HG03060 (cell line): ENCODE measurements at regions not wholly inside any gene's neighbourhood (a gene's known extent, or its start where the extent isn't known, plus 50 kb on each side); places are given as distances from the start of the nearest gene placed in this dataset.
A peak's percentile ranks its signal among the peaks of the same experiment; 100 is the strongest.

Experiments used
- ATAC-seq: cut with Tn5 transposase; IDR thresholded peaks from one replicate; pipeline ENCODE4 v1.9.1; 2021; ENCODE audit warnings: low read depth, moderate number of reproducible peaks; ENCODE audit not compliant: unreplicated experiment

DNA sequence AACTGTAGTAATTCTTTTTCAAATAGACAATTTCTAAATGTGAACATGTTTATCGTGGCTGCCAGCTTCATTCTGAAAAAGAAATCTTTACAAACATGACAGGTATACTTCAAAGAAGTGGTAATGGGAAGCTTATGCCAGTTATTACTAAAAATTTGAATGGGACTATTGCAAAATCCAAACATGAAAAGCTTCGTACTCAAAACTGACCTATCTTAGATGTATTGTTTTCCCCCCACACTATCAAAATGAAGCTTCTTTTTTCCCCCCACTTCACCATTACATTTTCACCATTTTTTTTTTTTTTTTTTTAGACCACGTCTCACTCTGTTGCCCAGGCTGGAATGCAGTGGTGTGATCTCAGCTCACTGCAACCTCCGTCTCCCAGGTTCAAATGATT, 50.4 kb upstream of the SERTAD2 start:
- no peak for ATAC-seq

DNA sequence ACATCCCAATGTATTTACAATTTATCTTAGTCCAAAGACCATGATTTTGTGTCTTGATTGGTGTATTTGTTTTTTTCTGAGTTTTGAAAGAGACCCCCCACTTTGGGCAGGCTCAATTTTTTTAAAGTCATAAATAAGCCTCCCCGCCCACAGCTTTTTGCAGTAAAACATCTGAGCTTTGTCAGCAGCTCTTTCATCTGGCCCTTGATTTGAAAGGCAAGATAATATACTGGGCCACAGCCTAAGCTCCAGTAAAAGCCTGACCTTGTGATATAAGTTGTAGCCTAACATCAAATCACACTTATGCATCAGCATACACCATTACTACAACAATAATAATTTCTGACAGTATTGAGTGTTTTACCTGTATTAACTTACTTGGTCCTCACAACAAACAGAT, 51.3 kb upstream of the SERTAD2 start:
- no peak for ATAC-seq

DNA sequence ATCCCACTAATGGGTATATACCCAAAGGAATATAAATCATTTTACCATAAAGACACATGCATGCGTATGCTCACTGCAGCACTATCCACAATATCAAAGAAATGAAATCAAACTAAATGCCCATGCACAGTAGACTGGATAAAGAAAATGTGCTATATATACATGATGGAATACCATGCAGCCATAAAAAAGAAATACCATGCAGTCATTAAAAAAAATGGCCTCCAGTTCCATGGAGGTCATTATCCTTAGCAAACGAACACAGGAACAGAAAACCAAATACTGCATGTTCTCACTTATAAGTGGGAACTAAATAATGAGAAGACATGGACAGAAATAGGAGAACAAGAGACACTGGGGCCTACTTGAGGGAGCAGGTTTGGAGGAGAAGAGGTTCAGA, 53.6 kb upstream of the SERTAD2 start:
- ATAC-seq, result no peak

DNA sequence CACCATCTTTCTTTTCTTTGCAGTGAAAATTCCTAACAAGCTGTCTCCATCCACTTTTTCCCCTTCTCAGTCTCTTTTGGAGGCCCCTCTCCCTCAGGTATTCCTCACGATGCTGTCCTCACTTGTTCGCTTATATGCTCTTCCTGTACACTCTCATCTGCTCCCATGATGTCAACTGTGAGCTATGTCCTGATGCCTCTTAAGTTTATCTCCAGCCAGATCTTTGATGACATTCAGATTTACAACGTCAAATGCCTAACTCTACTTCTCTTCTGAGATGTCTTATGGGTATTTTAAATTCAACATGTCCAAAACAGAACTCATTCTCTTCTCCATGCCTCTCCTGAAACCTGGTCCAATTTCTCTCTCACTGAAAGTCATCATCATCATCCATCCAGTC, 55.1 kb upstream of the SERTAD2 start:
- no peak for ATAC-seq

DNA sequence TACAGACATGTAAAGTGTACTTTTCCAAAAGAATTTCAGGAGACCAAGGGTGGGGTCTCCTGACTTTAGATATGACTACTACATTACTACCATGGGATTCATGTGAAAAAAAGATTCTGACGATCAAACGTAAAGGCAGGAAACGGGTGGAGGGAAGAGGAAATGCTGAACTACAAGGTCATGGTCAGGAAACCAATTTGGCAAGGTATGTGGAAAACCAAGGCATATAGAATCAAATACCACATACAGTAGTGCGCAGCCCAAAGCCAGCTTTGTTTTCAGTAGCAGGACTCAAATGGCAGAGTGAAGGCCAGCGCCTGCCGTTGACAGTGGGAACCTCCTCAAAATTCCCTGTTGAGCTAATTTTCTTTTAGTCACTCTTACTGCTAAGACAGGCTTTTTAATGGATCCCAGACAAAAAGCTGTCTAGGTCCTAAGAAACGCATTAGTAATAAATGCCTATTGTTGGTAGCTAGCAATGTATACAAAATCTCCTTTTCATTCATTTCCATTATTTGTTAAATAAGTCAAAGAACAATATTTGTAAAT, 57.6 kb upstream of the SERTAD2 start:
- ATAC-seq, result no peak

DNA sequence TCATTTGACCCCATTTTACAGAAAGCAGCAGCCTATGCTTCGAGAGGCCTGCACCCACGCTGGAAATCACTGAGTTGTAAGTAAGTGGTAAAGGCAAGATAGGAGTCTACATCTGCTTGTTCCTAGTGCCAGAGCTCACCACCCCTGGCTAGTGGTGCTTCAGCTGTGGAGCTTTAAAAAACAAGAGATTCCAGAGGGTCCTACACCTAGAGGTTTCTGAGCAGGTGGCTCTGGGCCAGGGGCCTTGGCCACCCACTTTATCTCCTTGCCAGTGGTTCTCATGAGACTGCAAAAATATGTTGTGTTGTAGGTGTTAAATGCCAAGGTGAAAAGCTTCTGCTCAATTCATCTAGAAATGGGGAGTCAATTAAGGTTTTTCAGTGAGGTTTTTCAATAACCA, 60.0 kb upstream of the SERTAD2 start:
- no peak for ATAC-seq

DNA sequence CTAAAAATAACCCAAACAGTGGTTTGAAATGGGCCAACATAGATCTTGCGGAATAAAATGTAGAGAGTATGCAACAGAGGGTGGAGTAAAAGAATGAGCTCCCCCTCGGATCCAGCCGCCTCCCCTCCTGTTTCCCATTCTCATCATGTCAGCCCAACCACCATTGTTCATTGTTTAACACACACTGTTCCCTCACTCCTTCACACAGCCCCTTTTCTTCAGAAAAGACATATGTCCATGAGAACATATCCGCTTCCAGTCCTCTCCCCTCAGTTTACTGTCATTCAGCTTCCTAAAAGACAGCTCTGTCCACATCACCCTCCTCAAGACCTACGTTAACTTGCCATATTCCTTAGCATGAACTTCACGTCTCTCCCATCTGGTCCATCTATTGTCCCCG, 62.9 kb upstream of the SERTAD2 start:
- ATAC-seq, result no peak

DNA sequence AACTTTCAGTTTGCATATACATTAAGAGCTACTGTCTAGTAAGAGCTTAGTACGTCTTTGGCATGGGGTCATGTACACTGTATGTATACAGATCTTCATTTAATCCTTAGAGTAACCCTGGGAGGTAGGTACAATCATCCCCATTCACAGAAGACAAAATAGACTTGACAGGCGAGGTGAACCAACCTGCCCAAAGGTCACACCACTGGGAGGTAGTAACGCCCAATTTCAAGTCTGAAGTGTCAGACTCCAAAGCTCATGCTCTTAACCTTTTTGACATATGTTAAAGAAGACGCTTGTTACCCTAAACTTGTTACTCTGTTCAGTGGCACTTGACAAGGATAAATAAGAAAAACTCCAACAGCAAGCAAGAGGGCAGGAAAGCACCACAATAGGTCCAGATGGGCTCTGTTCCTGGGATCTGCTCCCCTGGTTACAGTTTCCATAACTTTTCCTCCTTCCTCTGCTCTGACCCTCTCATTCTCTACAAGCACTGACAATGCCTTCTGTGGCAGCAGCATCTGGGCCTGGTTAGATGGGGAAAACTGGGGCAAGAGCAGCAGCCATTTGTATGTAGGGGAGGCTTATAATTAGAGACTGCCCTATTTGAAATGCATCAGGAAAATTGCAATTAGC, 64.7 kb upstream of the SERTAD2 start:
- ATAC-seq, result no peak

DNA sequence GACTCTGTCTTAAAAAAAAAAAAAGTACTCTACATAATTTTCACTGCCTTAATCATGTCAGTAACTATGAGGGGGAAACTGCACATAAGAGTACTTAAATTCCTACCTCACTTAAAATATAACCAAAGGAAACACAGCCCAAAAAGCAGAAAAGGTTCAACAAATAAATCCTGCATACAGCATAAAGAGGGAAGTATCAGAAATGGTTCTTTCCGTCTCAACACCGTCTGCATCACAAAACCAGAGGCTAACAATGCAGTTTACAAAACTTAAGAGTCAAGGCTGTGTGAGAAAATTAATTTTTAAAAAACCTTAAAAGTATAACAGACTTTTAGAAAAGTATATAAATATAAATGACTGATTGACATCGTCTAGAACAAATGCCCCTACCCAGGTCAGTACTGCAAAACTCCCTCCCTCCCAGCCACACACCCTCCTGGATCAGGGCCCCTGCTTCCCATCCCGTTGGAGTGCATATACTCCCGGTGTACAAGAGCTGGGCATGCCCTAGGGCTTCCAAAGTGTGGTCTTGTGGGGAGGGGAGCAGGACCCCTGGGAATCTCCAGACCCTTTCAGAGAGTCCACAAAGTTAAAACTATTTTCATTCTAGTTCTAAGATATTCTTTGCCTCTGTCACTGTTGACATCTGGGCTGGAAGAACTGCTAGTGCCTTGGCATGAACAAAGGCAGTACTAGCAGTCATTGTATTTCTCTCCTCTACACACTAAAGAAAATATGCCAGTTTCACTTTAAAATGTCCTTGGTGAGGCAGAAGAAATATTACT, 67.0 kb upstream of the SERTAD2 start:
- ATAC-seq, result no peak

DNA sequence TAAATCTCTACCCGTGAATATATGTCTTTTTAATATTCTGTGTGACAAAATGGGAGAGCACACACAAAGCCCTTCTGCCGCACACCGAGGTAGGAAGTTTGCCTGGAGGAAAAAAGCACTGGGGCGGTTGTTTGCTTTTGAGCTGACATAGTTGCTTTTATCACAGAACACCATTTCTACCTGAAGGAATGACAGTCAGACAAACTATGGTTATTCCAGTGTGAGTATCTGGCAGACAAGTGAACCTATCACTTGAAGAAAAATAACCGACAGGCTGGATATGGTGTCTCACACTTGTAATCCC, 67.6 kb upstream of the SERTAD2 start:
- ATAC-seq, result no peak

DNA sequence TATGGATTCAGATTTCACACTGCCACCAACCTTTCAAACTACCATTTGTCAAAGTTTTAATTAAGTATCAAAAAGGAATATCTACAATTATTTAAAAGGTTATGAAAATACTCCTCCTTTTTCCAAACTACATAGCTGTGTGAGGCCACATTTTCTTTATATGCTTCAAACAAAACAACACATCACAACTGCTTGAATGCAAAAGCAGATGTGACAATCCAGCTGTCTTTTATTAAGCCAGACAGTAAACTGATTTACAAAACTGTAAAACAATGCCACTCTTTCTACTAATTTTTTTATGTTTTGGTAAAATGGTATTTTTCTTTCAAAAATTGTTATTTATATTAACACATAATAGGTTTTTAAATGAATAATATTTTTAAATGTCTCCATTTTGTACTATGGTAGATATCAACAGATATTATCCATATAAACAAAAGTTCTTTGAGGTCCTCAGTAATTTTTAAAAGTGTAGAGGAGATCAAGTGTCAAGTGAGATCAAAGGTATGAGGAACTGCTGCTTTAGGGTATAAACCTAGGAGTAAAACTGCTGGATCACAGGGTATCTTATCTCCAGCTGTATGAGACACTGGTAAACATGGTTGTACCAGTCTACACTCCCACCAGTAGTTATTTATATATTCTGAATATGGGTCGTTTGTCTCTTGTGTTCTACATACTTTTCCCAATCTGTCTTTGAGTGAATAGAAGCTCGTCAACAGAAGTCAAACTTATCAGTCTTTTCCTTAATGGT, 68.8 kb upstream of the SERTAD2 start:
- ATAC-seq, result no peak

DNA sequence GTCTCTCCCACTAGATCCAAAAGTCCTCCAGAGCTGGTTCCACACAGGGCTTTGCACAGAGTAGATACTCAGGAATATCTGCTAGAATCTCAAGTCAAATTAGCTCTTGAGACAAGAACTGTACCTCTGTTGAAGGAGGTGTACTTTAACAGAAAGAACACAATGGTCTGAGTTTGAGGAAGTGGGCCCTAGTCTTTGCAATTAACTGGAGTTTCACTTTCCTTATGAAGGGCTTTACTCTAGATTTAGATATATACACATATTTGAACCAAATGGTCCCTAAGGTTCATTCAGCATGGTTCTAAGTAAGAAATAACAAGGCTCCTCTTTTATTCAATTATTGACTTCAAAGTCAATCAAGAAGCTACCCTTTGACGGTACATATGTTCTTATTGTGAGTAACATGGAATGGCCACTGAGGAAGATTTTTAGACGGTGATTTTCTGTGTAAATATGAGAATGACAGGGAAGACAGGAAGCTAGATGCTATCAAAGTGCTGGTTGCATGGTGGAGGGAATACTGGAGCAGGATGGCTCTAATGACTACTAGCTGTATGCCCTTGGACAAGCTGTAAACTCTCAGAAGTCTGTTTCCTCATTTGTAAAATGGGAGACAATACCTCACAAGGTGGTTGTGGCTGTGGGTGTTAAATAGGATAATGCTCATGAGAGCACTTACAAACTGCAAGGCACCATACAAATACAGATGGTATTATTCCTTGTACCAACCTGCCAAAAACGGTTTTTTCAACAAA, 73.5 kb upstream of the SERTAD2 start:
- peak; percentile 80 for ATAC-seq

DNA sequence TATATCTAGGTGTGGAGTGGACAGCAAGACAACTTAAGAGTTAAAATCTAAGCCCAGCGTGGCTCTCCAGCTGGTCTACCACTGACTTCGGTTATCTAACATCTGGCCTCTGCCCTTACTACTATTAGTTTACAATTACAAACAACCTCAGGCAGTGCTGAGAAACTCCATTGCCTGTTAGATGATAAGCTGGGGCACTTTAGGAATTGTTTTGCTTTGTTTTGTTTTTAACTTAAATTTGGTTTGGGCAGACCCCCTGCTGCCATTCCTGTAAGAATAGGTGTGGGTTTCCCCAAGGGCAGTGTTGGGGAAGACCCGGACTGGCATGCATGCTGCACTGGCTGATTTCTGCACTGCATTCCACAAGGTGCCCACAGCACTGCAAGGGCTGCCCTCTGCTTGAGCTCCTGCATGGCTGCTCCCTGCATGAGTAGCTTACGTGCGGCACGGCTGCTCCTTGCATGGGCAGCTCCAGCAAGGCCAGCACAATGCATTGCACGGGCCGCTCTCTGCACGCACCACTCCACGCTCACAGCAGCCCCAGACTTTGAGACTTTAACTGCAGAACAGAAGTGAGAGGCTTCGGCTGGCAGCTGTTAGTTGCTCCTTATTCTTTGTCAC, 74.2 kb upstream of the SERTAD2 start:
- ATAC-seq, result no peak

DNA sequence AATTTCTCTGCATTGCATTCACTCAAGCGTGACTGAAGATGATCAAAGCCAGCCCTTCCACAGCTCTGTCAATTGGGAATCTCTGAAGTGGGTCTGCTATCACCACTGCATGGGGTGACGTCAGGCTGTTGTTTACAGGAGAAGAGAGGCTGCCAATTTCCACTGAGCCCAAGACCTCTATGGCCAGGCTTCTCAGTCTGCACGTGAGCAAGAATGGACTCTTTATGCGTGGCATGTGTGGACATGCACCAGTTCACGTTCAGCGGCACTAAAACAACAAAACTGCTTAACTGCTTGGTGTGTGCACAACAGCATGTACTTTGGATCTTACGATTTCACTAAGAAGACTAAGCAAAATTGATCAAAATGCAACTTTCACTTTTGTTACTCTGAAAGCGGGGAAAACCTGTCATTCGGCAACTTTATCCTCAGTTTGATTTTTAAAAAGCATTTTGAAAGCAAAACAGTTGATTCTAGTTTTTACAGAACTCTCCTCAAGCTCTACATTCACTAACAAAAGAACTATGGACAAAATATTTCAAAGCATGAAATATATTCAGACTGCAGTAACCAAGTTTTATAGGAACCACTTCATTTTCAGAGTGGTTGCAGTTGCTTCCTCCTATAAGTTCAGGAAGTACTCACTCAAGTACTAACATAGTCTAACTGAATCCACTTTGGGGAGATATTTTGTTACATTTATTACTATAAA, 77.0 kb upstream of the SERTAD2 start:
- no peak for ATAC-seq

DNA sequence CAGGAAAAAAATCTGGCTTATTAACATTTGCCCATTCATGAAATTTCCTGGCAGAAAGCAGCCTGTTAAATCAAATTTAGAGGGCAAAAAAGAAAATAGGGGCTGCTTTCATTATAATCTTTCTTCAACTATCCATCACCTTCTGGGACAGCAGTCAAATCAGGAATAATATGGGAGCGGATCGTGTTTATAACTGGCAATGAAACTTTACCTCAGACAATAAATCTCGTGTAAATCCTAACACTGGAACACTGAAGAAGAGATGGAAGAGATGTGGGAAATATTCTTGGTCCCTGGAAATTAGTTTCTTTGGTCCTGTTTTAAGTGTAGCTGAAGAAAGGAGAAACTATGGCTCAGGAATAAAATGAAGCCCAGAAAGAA, 77.5 kb upstream of the SERTAD2 start:
- ATAC-seq, result no peak

DNA sequence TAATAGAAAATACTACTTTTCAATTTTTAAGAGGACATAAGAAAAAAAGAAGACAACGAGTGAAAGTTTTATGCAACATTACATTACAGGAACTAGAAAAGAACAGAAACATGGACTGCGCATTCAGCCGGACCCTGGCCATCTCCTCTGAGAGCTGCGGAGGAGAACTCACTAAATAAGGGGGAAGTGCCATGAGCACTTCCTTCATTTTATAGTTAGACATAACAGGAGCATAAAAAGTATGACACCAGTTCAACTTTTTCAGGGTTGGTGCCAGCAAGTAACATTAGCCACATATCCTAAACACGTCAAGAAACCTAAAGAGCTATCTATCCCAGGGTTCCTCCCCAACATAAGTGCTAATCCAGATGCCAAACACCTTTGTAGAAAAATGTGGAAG, 78.0 kb upstream of the SERTAD2 start:
- no peak for ATAC-seq

DNA sequence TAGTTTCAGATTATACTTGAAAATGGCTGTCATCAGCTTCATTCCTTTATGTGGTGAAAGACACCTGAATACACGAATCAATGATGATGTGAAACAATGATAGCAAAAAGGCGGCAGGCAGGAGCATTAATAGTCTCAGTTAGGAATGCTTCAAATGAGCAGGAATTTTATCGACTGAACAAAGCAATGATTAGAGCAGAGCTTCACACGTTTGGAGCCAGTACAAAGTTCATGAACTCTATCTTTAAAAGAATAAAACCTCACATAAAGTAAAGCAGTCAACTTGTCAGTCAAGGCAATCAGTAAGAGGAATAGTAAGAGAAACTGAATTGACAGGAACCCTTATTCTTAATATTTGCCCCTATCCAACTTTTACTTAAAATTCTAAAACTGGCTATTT, 78.4 kb upstream of the SERTAD2 start:
- no peak for ATAC-seq

DNA sequence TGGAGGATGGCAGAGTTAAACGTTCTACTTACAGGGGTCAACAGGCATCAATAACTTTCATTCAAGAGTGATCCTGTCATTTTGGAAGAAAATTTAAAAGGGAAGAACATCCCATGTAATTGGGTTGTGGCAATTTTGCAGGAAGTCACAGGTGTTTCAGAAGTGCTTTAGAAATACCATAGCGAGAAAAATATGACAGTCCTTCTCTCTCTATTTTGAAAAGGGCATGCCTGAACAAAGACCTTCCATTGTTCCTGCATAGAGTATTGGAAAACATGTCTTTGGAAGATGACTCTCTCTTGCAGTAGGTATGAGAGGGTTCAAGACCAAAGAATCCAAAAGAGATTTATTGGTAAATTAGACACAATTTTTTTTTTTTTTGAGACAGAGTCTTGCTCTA, 81.8 kb upstream of the SERTAD2 start:
- no peak for ATAC-seq

DNA sequence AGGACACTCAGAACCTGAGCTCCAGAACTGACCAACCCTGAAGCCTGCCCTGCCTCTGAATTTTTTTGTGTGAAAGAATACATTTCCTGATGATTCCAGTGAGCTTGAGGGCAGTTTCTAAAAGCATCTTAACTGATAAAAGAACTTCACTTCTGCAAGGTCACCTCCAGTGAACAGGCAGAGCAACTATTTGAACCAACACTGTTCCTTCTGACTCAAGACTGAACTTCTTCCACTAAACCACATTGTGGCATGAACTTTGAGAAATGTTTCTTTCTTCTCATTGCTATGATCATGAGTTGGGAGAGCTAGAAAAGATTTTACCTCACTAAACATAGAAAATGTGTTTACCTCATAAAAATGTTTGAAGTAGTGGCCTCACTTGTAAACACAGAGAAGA, 83.8 kb upstream of the SERTAD2 start:
- no peak for ATAC-seq

DNA sequence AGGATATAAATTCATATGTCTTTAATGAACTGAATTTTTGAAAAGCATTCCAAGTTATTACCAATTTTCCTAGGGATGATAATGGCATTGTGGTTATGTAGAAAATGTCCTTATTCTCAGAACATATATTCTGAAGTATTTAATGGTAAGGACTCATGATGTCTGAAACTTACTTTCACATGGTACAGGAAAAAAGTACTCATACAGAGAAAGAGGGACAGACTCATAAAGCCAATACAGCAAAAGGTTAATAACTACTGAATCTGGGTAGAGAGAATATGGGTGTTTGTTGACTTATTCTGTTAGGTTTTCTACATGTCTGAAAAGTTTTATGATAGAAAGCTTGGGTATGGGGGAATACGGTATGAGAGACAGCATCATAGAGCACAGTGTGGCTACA, 84.3 kb upstream of the SERTAD2 start:
- no peak for ATAC-seq
